Gastrocnemius medialis (tissue), 4 donors: ENCODE measurements at regions not wholly inside any gene's neighbourhood (a gene's known extent, or its start where the extent isn't known, plus 50 kb on each side); places are given as distances from the start of the nearest gene placed in this dataset.
A peak's percentile ranks its signal among the peaks of the same experiment; 100 is the strongest.

ENCODE experiments used
- ATAC-seq, 2 donors: fragments of 150-250 bp; one replicate each; pipeline ENCODE4 v1.9.1; 2016
- DNase-seq, 2 donors: peaks; one replicate each; pipeline ENCODE4 v3.0.0-alpha.2; 2019
- H3K27ac ChIP-seq, 4 donors: fragments of 200-600 bp; sonication (generic); 1 replicate in 1 of 4; 2 replicates in 3 of 4; pipeline ENCODE4 v1.5.1; 2016 to 2018; ENCODE audit warnings: mild to moderate bottlenecking in 2 of 4, moderate library complexity in 1 of 4
- H3K27me3 ChIP-seq, 3 donors: fragments of 200-600 bp; sonication (generic) in 2 of 3; 1 replicate in 1 of 3; 2 replicates in 2 of 3; pipeline versions ENCODE4 v1.5.1 to v1.6.0; 2016 to 2019; ENCODE audit warnings: mild to moderate bottlenecking in 1 of 3, moderate library complexity in 1 of 3
- H3K36me3 ChIP-seq, 2 donors: fragments of 200-600 bp; sonication (generic) in 1 of 2; one replicate each; pipeline ENCODE4 v1.5.1; 2017 to 2018
- H3K4me1 ChIP-seq, 2 donors: fragments of 200-600 bp; sonication (generic) in 1 of 2; one replicate each; pipeline ENCODE4 v1.5.1; 2016 to 2017; ENCODE audit warnings: mild to moderate bottlenecking in 2 of 2
- H3K4me3 ChIP-seq, 4 donors: fragments of 200-600 bp; sonication (generic) in 3 of 4; 1 replicate in 1 of 4; 2 replicates in 3 of 4; pipeline ENCODE4 v1.5.1; 2016 to 2019; ENCODE audit warnings: mild to moderate bottlenecking in 2 of 4
- H3K9me3 ChIP-seq, 3 donors: fragments of 200-600 bp; sonication (generic) in 2 of 3; 1 replicate in 1 of 3; 2 replicates in 2 of 3; pipeline ENCODE4 v1.5.1; 2016 to 2019
- POLR2A ChIP-seq, 2 donors: fragments of 450-650 bp; IDR thresholded peaks; one replicate each; pipeline ENCODE4 v1.6.1; 2017; ENCODE audit warnings: antibody characterized with exemption in 2 of 2, mild to moderate bottlenecking in 2 of 2, moderate library complexity in 2 of 2
- in situ Hi-C, 4 donors: fragments of 200-750 bp; cut with MboI; loops; one replicate each; pipeline versions ENCODE4 v1.15.0 to v1.8.0; 2017; ENCODE audit warnings: low sequenced_read_pairs in 4 of 4
- intact Hi-C: fragments of 100-400 bp; cut with DNase I; formaldehyde crosslinking; loops from one replicate; pipeline ENCODE4 v1.15.1; 2023; ENCODE audit warnings: low total_unique reads
- TF ChIP-seq, protein P1 (sequence below), 5 experiments: fragments of 450-650 bp in 3 of 5; fragments of 200-600 bp in 2 of 5; sonication (generic) in 2 of 5; IDR thresholded peaks in 4 of 5; conservative IDR thresholded peaks in 1 of 5; 1 replicate in 4 of 5; 2 replicates in 1 of 5; pipeline ENCODE4 v1.5.1; 2016 to 2019; ENCODE audit warnings: antibody characterized with exemption in 5 of 5, mild to moderate bottlenecking in 3 of 5, moderate library complexity in 3 of 5

GRCh38 chr21:45341779-45342178 is 54.1 kb upstream of the POFUT2 start:
- no peaks in the 10 kb centered on the region for H3K4me1 ChIP-seq
- peaks cover 0 to 7% (median 4%) of the 10 kb centered on the region in 3 donors for H3K27me3 ChIP-seq
- intact Hi-C loops (no loop called here), in situ Hi-C loops (no loop called here)
- no peak for DNase-seq
- TF ChIP-seq, protein P1, sequence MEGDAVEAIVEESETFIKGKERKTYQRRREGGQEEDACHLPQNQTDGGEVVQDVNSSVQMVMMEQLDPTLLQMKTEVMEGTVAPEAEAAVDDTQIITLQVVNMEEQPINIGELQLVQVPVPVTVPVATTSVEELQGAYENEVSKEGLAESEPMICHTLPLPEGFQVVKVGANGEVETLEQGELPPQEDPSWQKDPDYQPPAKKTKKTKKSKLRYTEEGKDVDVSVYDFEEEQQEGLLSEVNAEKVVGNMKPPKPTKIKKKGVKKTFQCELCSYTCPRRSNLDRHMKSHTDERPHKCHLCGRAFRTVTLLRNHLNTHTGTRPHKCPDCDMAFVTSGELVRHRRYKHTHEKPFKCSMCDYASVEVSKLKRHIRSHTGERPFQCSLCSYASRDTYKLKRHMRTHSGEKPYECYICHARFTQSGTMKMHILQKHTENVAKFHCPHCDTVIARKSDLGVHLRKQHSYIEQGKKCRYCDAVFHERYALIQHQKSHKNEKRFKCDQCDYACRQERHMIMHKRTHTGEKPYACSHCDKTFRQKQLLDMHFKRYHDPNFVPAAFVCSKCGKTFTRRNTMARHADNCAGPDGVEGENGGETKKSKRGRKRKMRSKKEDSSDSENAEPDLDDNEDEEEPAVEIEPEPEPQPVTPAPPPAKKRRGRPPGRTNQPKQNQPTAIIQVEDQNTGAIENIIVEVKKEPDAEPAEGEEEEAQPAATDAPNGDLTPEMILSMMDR (IDR thresholded peaks at IDR 0.05 in 4 of 5, conservative IDR thresholded peaks at IDR 0.05 in 1 of 5), result no peak
- no peak for TF ChIP-seq POLR2A (IDR thresholded peaks at IDR 0.05)
- no peaks in the 10 kb centered on the region for H3K9me3 ChIP-seq
- no peak for ATAC-seq
- H3K36me3 ChIP-seq, result no peaks in the 10 kb centered on the region
- H3K27ac ChIP-seq, result no peak overlapping the region
- H3K4me3 ChIP-seq, result no peak overlapping the region

GRCh38 chr21:45343891-45344290 is 56.2 kb upstream of the POFUT2 start:
- Histone ChIP-seq H3K27me3 (peaks cover 0 to 13% (median 8%) of the 10 kb centered on the region in 3 donors), H3K4me1 (no peaks in the 10 kb centered on the region), H3K27ac (no peak overlapping the region), H3K4me3 (no peak overlapping the region), H3K9me3 (no peaks in the 10 kb centered on the region), H3K36me3 (no peaks in the 10 kb centered on the region)
- ATAC-seq (no peak), DNase-seq (no peak)
- intact Hi-C loops, result no loop called here
- in situ Hi-C loops, result no loop called here
- TF ChIP-seq POLR2A (IDR thresholded peaks at IDR 0.05), result no peak
- TF ChIP-seq, protein P1 (IDR thresholded peaks at IDR 0.05 in 4 of 5, conservative IDR thresholded peaks at IDR 0.05 in 1 of 5), result no peak

GRCh38 chr21:45344576-45344975 is 56.9 kb upstream of the POFUT2 start:
- ATAC-seq, result no peak

DNA sequence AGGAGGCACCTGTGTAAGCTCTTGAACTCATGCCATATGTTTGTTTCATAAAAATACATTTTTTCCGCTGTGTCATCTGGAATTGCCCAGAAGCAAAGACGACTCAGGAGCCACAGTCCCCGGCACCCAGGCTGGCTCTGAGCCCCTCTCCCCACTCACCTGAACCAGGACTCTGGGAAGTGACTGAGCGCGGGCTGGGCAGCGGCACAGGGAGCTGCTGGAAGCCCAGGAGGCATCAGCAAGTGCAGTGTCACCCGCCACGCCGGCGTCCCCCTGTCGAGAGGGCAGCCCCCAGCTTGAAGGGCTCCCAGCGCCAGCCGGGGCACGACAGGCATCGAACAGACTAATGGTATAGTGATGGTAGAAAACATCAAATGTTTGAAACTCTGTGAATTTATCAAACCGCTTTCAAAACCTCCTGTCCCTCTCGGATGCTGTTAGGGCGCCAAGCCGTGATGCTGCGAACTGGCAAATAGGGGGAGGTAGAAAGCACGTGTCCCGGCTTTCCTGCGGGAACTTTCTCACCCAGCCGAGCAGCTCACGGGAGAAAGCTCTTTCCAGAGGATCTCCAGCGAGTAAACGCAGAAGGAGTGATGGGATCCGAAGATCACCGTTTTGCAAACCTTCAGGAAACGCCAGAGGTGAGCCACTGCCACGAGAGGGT is 57.8 kb upstream of the COL18A1 start:
- TF ChIP-seq POLR2A (IDR thresholded peaks at IDR 0.05), result no peak
- TF ChIP-seq, protein P1 (IDR thresholded peaks at IDR 0.05 in 4 of 5, conservative IDR thresholded peaks at IDR 0.05 in 1 of 5), result no peak
- H3K36me3 ChIP-seq, result no peaks in the 10 kb centered on the region
- in situ Hi-C loops, result no loop called here

More at GRCh38 chr21:45344576-45344975, 56.9 kb upstream of the POFUT2 start:
- H3K36me3 ChIP-seq, result no peaks in the 10 kb centered on the region
- H3K9me3 ChIP-seq, result no peaks in the 10 kb centered on the region
- in situ Hi-C loops, result no loop called here
- H3K27me3 ChIP-seq, result peaks cover 0 to 13% (median 8%) of the 10 kb centered on the region in 3 donors
- intact Hi-C loops, result no loop called here
- no peak overlapping the region for H3K4me3 ChIP-seq
- H3K4me1 ChIP-seq, result no peaks in the 10 kb centered on the region
- TF ChIP-seq, protein P1 (IDR thresholded peaks at IDR 0.05 in 4 of 5, conservative IDR thresholded peaks at IDR 0.05 in 1 of 5), result no peak
- no peak for TF ChIP-seq POLR2A (IDR thresholded peaks at IDR 0.05)
- DNase-seq, result no peak
- H3K27ac ChIP-seq, result peak overlapping the region in 2 of 4 donors; percentile 7 to 13

More for the DNA sequence above, 57.8 kb upstream of the COL18A1 start:
- Histone ChIP-seq H3K27ac (no peak overlapping the region), H3K9me3 (no peaks in the 10 kb centered on the region), H3K4me1 (peaks cover 5 to 12% of the 10 kb centered on the region in 2 donors), H3K4me3 (no peak overlapping the region), H3K27me3 (peaks cover 0 to 13% (median 3%) of the 10 kb centered on the region in 3 donors)
- DNase-seq (no peak), ATAC-seq (no peak)
- intact Hi-C loops, result no loop called here
